K562 (cell line): ENCODE measurements at regions not wholly inside any gene's neighbourhood (a gene's known extent, or its start where the extent isn't known, plus 50 kb on each side); places are given as distances from the start of the nearest gene placed in this dataset.

ENCODE experiments used
- ATAC-seq: fragments of 200-7000 bp; cut with Tn5 transposase; 3 replicates; pipeline ENCODE4 v1.9.1; 2020; ENCODE audit warnings: moderate library complexity
- BruUV-seq: library from RNA; stranded (reverse); fragments of 400-500 nt; replicated peaks from 2 replicates; lab custom pipeline; 2021; lab: Mats Ljungman, UMichigan
- CTCF ChIA-PET: fragments of 300-600 bp; formaldehyde crosslinking; extraction: SDS; loops from one replicate; lab custom pipeline; 2021; ENCODE audit warnings: low intra/inter-chr PET ratio; lab: Yijun Ruan, JAX
- POLR2A ChIA-PET: fragments of 300-600, 350-650 bp; sonication (Branson Sonifier 250); formaldehyde crosslinking; extraction: SDS; loops from one replicate; lab custom pipeline; 2021; ENCODE audit warnings: antibody characterized with exemption, inconsistent platforms; lab: Yijun Ruan, JAX
- DNase-seq, 4 experiments: peaks; one replicate each; pipeline versions ENCODE4 v3.0.0 to v3.0.0-alpha.2; 2011 to 2018; ENCODE audit warnings: low spot score in 3 of 4, mixed read lengths in 3 of 4; ENCODE audit errors: extremely low read depth in 1 of 4
- FAIRE-seq: peaks from 2 replicates; lab custom pipeline; 2011; peaks lifted over from hg19 to GRCh38; lab: Jason Lieb, UNC
- H2AFZ ChIP-seq: 2 replicates; pipeline ENCODE4 v1.6.0; 2011; ENCODE audit warnings: low read depth, low read length, control low read depth, inconsistent platforms
- H3K27ac ChIP-seq: fragments of 200-600 bp; 3 replicates; pipeline ENCODE4 v1.8.0; 2011; ENCODE audit warnings: low read depth, mild to moderate bottlenecking, control low read depth, inconsistent platforms, low read length, moderate library complexity, mixed read lengths; ENCODE audit errors: extremely low read depth
- H3K27me3 ChIP-seq, 2 experiments: fragments of 300-600 bp in 1 of 2; 2 replicates in 1 of 2; 3 replicates in 1 of 2; pipeline versions ENCODE4 v1.6.0 to v1.8.0; 2011; ENCODE audit warnings: inconsistent platforms in 2 of 2, low read length in 2 of 2, mild to moderate bottlenecking in 1 of 2, mixed read lengths in 1 of 2, moderate library complexity in 1 of 2; ENCODE audit not compliant: control insufficient read depth in 2 of 2, insufficient read depth in 2 of 2
- H3K36me3 ChIP-seq: fragments of 300-600 bp; 3 replicates; pipeline ENCODE4 v1.8.0; 2011; ENCODE audit warnings: mild to moderate bottlenecking, low read length, inconsistent platforms; ENCODE audit not compliant: control insufficient read depth, insufficient read depth
- H3K4me1 ChIP-seq, 2 experiments: fragments of 200-600 bp in 1 of 2; replicated peaks in 1 of 2; 2 replicates in 1 of 2; 3 replicates in 1 of 2; pipeline versions ENCODE4 v1.5.1 to v1.8.0; 2011; ENCODE audit warnings: inconsistent platforms in 2 of 2, low read length in 2 of 2, mild to moderate bottlenecking in 1 of 2, mixed read lengths in 1 of 2, moderate library complexity in 1 of 2; ENCODE audit not compliant: control insufficient read depth in 2 of 2, insufficient read depth in 2 of 2
- H3K4me2 ChIP-seq: 2 replicates; pipeline ENCODE4 v1.6.1; 2011; ENCODE audit warnings: low read length, control low read depth, inconsistent platforms, mixed read lengths; ENCODE audit not compliant: insufficient read depth
- H3K4me3 ChIP-seq: fragments of 200-600 bp; sonication (generic), shearing (Covaris generic); 2 replicates; pipeline ENCODE4 v1.5.1; 2016; ENCODE audit warnings: control low read depth, inconsistent platforms
- H3K79me2 ChIP-seq: fragments of 200-600 bp; 3 replicates; pipeline ENCODE4 v1.8.0; 2011; ENCODE audit warnings: low read length, inconsistent platforms; ENCODE audit not compliant: control insufficient read depth, insufficient read depth
- H3K9ac ChIP-seq, 2 experiments: 2 replicates each; pipeline versions ENCODE4 v1.6.0 to v1.6.1; 2011; ENCODE audit warnings: low read depth in 2 of 2, low read length in 2 of 2, control low read depth in 1 of 2, inconsistent platforms in 1 of 2, mild to moderate bottlenecking in 1 of 2, mixed read lengths in 1 of 2; ENCODE audit not compliant: insufficient read depth in 1 of 2
- H3K9me1 ChIP-seq: one replicate; pipeline ENCODE4 v1.6.0; 2011; ENCODE audit warnings: inconsistent platforms, mild to moderate bottlenecking, low read length, moderate library complexity; ENCODE audit not compliant: control insufficient read depth, insufficient read depth
- H3K9me3 ChIP-seq: replicated peaks from 2 replicates; pipeline ENCODE4 v1.5.1; 2011; ENCODE audit warnings: low read depth, low read length, inconsistent platforms; ENCODE audit not compliant: control insufficient read depth, insufficient read depth
- H4K20me1 ChIP-seq: replicated peaks from 2 replicates; pipeline ENCODE4 v1.6.1; 2011; ENCODE audit warnings: low read length, inconsistent platforms, mixed read lengths; ENCODE audit not compliant: control insufficient read depth, insufficient read depth
- ATF3 ChIP-seq, 2 experiments: fragments of 450-650 bp in 1 of 2; sonication (generic) in 1 of 2; formaldehyde crosslinking in 1 of 2; IDR thresholded peaks in 1 of 2; conservative IDR thresholded peaks in 1 of 2; 2 replicates each; pipeline versions ENCODE4 v1.6.1 to v1.8.1; 2016 to 2023; ENCODE audit warnings: mild to moderate bottlenecking in 2 of 2, moderate library complexity in 2 of 2, inconsistent platforms in 1 of 2, missing genetic modification reagents in 1 of 2
- CCNT2 ChIP-seq: IDR thresholded peaks from 2 replicates; pipeline ENCODE4 v1.6.1; 2011; ENCODE audit warnings: borderline replicate concordance, low read depth, mild to moderate bottlenecking, moderate library complexity, mixed read lengths, low read length; ENCODE audit not compliant: insufficient read length; ENCODE audit errors: extremely low read depth
- FOXP4 ChIP-seq: sonication (generic); formaldehyde crosslinking; IDR thresholded peaks from 2 replicates; pipeline ENCODE4 v1.8.0; 2022; ENCODE audit warnings: mild to moderate bottlenecking, missing genetic modification reagents, borderline replicate concordance
- HDAC1 ChIP-seq, 2 experiments: fragments of 450-650 bp; IDR thresholded peaks; 2 replicates each; pipeline ENCODE4 v1.6.1; 2016 to 2017; ENCODE audit warnings: inconsistent platforms in 1 of 2, mild to moderate bottlenecking in 1 of 2, moderate library complexity in 1 of 2
- LEF1 ChIP-seq: fragments of 450-650 bp; IDR thresholded peaks from 2 replicates; pipeline ENCODE4 v1.6.1; 2016; ENCODE audit warnings: mild to moderate bottlenecking
- NONO ChIP-seq, 2 experiments: fragments of 200-400 bp in 1 of 2; fragments of 450-650 bp in 1 of 2; formaldehyde crosslinking in 1 of 2; IDR thresholded peaks; 2 replicates each; pipeline ENCODE4 v1.6.1; 2017; ENCODE audit warnings: low read depth in 2 of 2, mild to moderate bottlenecking in 2 of 2, moderate library complexity in 2 of 2, low read length in 1 of 2
- POU5F1 ChIP-seq: fragments of 150-350 bp; IDR thresholded peaks from 2 replicates; pipeline ENCODE4 v1.6.1; 2014; ENCODE audit warnings: borderline replicate concordance, low read length, low read depth, mild to moderate bottlenecking; ENCODE audit not compliant: partially characterized antibody
- RFX1 ChIP-seq: fragments of 450-650 bp; IDR thresholded peaks from 2 replicates; pipeline ENCODE4 v1.6.1; 2016; ENCODE audit warnings: mild to moderate bottlenecking, moderate library complexity
- SREBF2 ChIP-seq: sonication (generic); formaldehyde crosslinking; IDR thresholded peaks from 2 replicates; pipeline ENCODE4 v1.4.0; 2020; ENCODE audit warnings: mild to moderate bottlenecking, missing genetic modification reagents
- SRSF3 ChIP-seq: fragments of 200-400 bp; formaldehyde crosslinking; IDR thresholded peaks from 2 replicates; pipeline ENCODE4 v1.6.1; 2016; ENCODE audit warnings: mild to moderate bottlenecking, low read length, moderate library complexity; ENCODE audit not compliant: insufficient read depth
- WHSC1 ChIP-seq: IDR thresholded peaks from one replicate; pipeline ENCODE4 v1.6.1; 2012; ENCODE audit warnings: low read length, control low read depth, inconsistent platforms
- ZHX1 ChIP-seq: fragments of 150-350 bp; conservative IDR thresholded peaks from 2 replicates; pipeline ENCODE4 v1.6.1; 2014; ENCODE audit warnings: low read length
- ZKSCAN1 ChIP-seq: fragments of 150-350 bp; IDR thresholded peaks from 2 replicates; pipeline ENCODE4 v1.6.1; 2016; ENCODE audit warnings: low read depth, low read length
- ZNF140 ChIP-seq: fragments of 250-450 bp; sonication (Bioruptor Pico); IDR thresholded peaks from 2 replicates; pipeline ENCODE4 v1.8.0; 2021; ENCODE audit warnings: moderate library complexity, mild to moderate bottlenecking, inconsistent platforms
- ZNF3 ChIP-seq: fragments of 250-450 bp; sonication (Bioruptor Pico); IDR thresholded peaks from 2 replicates; pipeline ENCODE4 v1.5.0; 2021; ENCODE audit warnings: mild to moderate bottlenecking, moderate library complexity
- ZNF644 ChIP-seq: fragments of 200-800 bp; sonication (Bioruptor generic); IDR thresholded peaks from 2 replicates; pipeline ENCODE4 v1.6.1; 2016; ENCODE audit warnings: low read depth, missing genetic modification characterization, missing compliant biosample characterization
- WGBS: fragments of 100-300 bp; shearing (Covaris generic); methylation state at CpG from one replicate; pipeline ENCODE4 v1.1.6; 2016; ENCODE audit warnings: low coverage, mixed read lengths; ENCODE audit not compliant: insufficient coverage; ENCODE audit errors: missing lambda C conversion rate; 5-methylcytosine and 5-hydroxymethylcytosine counted together
- in situ Hi-C: fragments of 300-500 bp; cut with MboI; formaldehyde crosslinking; loops from 4 replicates; pipeline ENCODE4 v1.15.0; 2018; ENCODE audit warnings: inconsistent platforms, mixed read lengths
- intact Hi-C: fragments of 100-400 bp; cut with micrococcal nuclease; formaldehyde crosslinking; loops from 2 replicates; pipeline ENCODE4 v1.14.2; 2022

GRCh38 chr1:55833529-55834091, 618.4 kb upstream of the USP24 start (continued):
- TF ChIP-seq SREBF2 (no peak), RFX1 (no peak), ZNF140 (CRISPR knock-in tag) (no peak), ZKSCAN1 (no peak), SRSF3 (no peak), CCNT2 (no peak), HDAC1 (IDR thresholded peaks at IDR 0.05) (no peak)

GRCh38 chr1:55831759-55832158, 616.6 kb upstream of the USP24 start:
- POLR2A ChIA-PET, result no interaction called here
- intact Hi-C loops, result no loop called here
- WGBS, result 0% methylated on average over 3 of the region's 3 CpGs
- CTCF ChIA-PET, result no interaction called here
- Histone ChIP-seq H3K4me2 (no peak overlapping the region), H3K36me3 (no peaks in the 10 kb centered on the region), H3K9ac (no peak overlapping the region), H3K27me3 (no peaks in the 10 kb centered on the region), H3K4me1 (no peaks in the 10 kb centered on the region), H4K20me1 (no peaks in the 10 kb centered on the region), H3K4me3 (no peak overlapping the region), H2AFZ (no peak overlapping the region), H3K9me1 (no peaks in the 10 kb centered on the region), H3K27ac (no peak overlapping the region), H3K79me2 (no peaks in the 10 kb centered on the region), H3K9me3 (no peaks in the 10 kb centered on the region)
- FAIRE-seq, result no peak
- in situ Hi-C loops, result no loop called here
- no peak for DNase-seq
- no TSS peak for BruUV-seq
- ATAC-seq, result no peak
- TF ChIP-seq ZHX1 (no peak), NONO (IDR thresholded peaks at IDR 0.05; ENCODE audit: low read depth in 2 of 2, low read length in 1 of 2) (no peak), POU5F1 (no peak), ZNF644 (no peak), ZNF3 (no peak), FOXP4 (no peak), WHSC1 (no peak), LEF1 (no peak), ATF3 (IDR thresholded peaks at IDR 0.05) (no peak), ATF3 (CRISPR knock-in tag; conservative IDR thresholded peaks at IDR 0.05) (no peak)
